Activated CD8-positive, alpha-beta T cell treated with anti-CD3 and anti-CD28 coated beads for 36 hours (primary cell): ENCODE measurements at regions not wholly inside any gene's neighbourhood (a gene's known extent, or its start where the extent isn't known, plus 50 kb on each side); places are given as distances from the start of the nearest gene placed in this dataset.
"Not testable (repeated sequence)": the region's sequence is repeated elsewhere in the genome, so short reads cannot be mapped to it uniquely, and the experiment has no call there.

Experiments used
- ATAC-seq: fragments of 200-7000 bp; cut with Tn5 transposase; one replicate; pipeline ENCODE4 v1.10.0; 2021; ENCODE audit warnings: mild to moderate bottlenecking, moderate library complexity
- CTCF ChIA-PET: fragments of 350-600 bp; sonication (Branson Sonifier 250); formaldehyde crosslinking; loops from one replicate; lab custom pipeline; 2021; ENCODE audit warnings: antibody characterized with exemption; lab: Charles Lee
- POLR2A ChIA-PET: fragments of 350-600 bp; sonication (Branson Sonifier 250); formaldehyde crosslinking; loops from one replicate; lab custom pipeline; 2021; ENCODE audit warnings: antibody characterized with exemption; lab: Charles Lee
- DNase-seq: peaks from one replicate; pipeline ENCODE4 v3.0.0-alpha.2; 2020
- H3K27ac Mint-ChIP-seq: one replicate; pipeline ENCODE4 v1.8.0; 2021; ENCODE audit warnings: mild to moderate bottlenecking, mixed read lengths
- H3K27me3 Mint-ChIP-seq: one replicate; pipeline ENCODE4 v1.8.0; 2021; ENCODE audit warnings: mixed read lengths
- H3K36me3 Mint-ChIP-seq: one replicate; pipeline ENCODE4 v1.8.0; 2021; ENCODE audit warnings: low read depth, mixed read lengths
- H3K4me1 Mint-ChIP-seq: one replicate; pipeline ENCODE4 v1.8.0; 2021; ENCODE audit warnings: low read depth, mixed read lengths
- H3K4me3 Mint-ChIP-seq: one replicate; pipeline ENCODE4 v1.8.0; 2021; ENCODE audit warnings: mild to moderate bottlenecking, moderate library complexity, mixed read lengths
- H3K9me3 Mint-ChIP-seq: one replicate; pipeline ENCODE4 v1.8.0; 2021; ENCODE audit warnings: mixed read lengths
- CTCF ChIP-seq: fragments of 200-600 bp; IDR thresholded peaks from one replicate; pipeline ENCODE4 v1.8.0; 2022; ENCODE audit warnings: antibody characterized with exemption, mild to moderate bottlenecking
- intact Hi-C: fragments of 100-400 bp; cut with micrococcal nuclease; formaldehyde crosslinking; loops from one replicate; pipeline ENCODE4 v1.10.0; 2022

GRCh38 chr14:38363217-38363616, 107.3 kb upstream of the CLEC14A start:
- no peaks in the 10 kb centered on the region for H3K9me3 Mint-ChIP-seq
- no peak overlapping the region for H3K27ac Mint-ChIP-seq
- ChIA-PET POLR2A (no interaction called here), CTCF (no interaction called here)
- H3K4me1 Mint-ChIP-seq, result no peaks in the 10 kb centered on the region
- ATAC-seq (no peak), DNase-seq (no peak)
- no peak for TF ChIP-seq CTCF
- no peaks in the 10 kb centered on the region for H3K27me3 Mint-ChIP-seq
- intact Hi-C loops, result no loop called here
- H3K36me3 Mint-ChIP-seq, result no peaks in the 10 kb centered on the region
- H3K4me3 Mint-ChIP-seq, result no peak overlapping the region

- no peaks in the 10 kb centered on the region for H3K27me3 Mint-ChIP-seq
- CTCF ChIA-PET, result interaction anchor here (0.6 to 1.0 kb wide), 2 partner anchors 13 to 723 kb away, joined by 3 to 4 read pairs; no protein-coding TSS in a partner anchor
- no peak overlapping the region for H3K27ac Mint-ChIP-seq
Measured at GRCh38 chr14:38357557-38357956, 101.7 kb upstream of the CLEC14A start.

GRCh38 chr14:38355473-38355872, 99.6 kb upstream of the CLEC14A start:
- peak; percentile 7 for DNase-seq
- intact Hi-C loops, H3K4me3 Mint-ChIP-seq, POLR2A ChIA-PET, ATAC-seq, H3K4me1 Mint-ChIP-seq, H3K27me3 Mint-ChIP-seq, H3K9me3 Mint-ChIP-seq, H3K27ac Mint-ChIP-seq, H3K36me3 Mint-ChIP-seq, CTCF ChIA-PET: not testable (repeated sequence)

More at GRCh38 chr14:38357557-38357956, 101.7 kb upstream of the CLEC14A start:
- Mint-ChIP-seq H3K4me1 (no peaks in the 10 kb centered on the region), H3K9me3 (no peaks in the 10 kb centered on the region), H3K36me3 (no peaks in the 10 kb centered on the region), H3K4me3 (no peak overlapping the region)
- POLR2A ChIA-PET, result no interaction called here
- DNase-seq (no peak), ATAC-seq (no peak)
- no peak for TF ChIP-seq CTCF
- intact Hi-C loops, result no loop called here

- no peaks in the 10 kb centered on the region for H3K36me3 Mint-ChIP-seq
- ChIA-PET CTCF (no interaction called here), POLR2A (no interaction called here)
- ATAC-seq, result no peak
- H3K4me1 Mint-ChIP-seq, result no peaks in the 10 kb centered on the region
- intact Hi-C loops, result no loop called here
- no peaks in the 10 kb centered on the region for H3K27me3 Mint-ChIP-seq
- no peaks in the 10 kb centered on the region for H3K9me3 Mint-ChIP-seq
- no peak for DNase-seq
- TF ChIP-seq CTCF, result no peak
- H3K4me3 Mint-ChIP-seq, result no peak overlapping the region
- H3K27ac Mint-ChIP-seq, result no peak overlapping the region
Measured at GRCh38 chr14:38350102-38350501, 94.2 kb upstream of the CLEC14A start.

GRCh38 chr14:38342803-38343202, 86.9 kb upstream of the CLEC14A start:
- Mint-ChIP-seq H3K4me1 (no peaks in the 10 kb centered on the region), H3K4me3 (no peak overlapping the region), H3K27me3 (peaks cover 1% of the 10 kb centered on the region), H3K27ac (no peak overlapping the region), H3K36me3 (no peaks in the 10 kb centered on the region), H3K9me3 (no peaks in the 10 kb centered on the region)
- ChIA-PET POLR2A (no interaction called here), CTCF (no interaction called here)
- TF ChIP-seq CTCF, result no peak
- intact Hi-C loops, result no loop called here
- ATAC-seq (no peak), DNase-seq (no peak)

- DNase-seq, result no peak
- Mint-ChIP-seq H3K4me3 (no peak overlapping the region), H3K36me3 (no peaks in the 10 kb centered on the region), H3K4me1 (no peaks in the 10 kb centered on the region), H3K9me3 (no peaks in the 10 kb centered on the region), H3K27me3 (peaks cover 1% of the 10 kb centered on the region), H3K27ac (no peak overlapping the region)
- TF ChIP-seq CTCF, result no peak
- CTCF ChIA-PET, result no interaction called here
- POLR2A ChIA-PET, result no interaction called here
- no peak for ATAC-seq
- intact Hi-C loops, result no loop called here
Measured at GRCh38 chr14:38339696-38340095, 83.8 kb upstream of the CLEC14A start.
